ENCODE measurements at regions not wholly inside any gene's neighbourhood (a gene's known extent, or its start where the extent isn't known, plus 50 kb on each side); places are given as distances from the start of the nearest gene placed in this dataset.

DNA sequence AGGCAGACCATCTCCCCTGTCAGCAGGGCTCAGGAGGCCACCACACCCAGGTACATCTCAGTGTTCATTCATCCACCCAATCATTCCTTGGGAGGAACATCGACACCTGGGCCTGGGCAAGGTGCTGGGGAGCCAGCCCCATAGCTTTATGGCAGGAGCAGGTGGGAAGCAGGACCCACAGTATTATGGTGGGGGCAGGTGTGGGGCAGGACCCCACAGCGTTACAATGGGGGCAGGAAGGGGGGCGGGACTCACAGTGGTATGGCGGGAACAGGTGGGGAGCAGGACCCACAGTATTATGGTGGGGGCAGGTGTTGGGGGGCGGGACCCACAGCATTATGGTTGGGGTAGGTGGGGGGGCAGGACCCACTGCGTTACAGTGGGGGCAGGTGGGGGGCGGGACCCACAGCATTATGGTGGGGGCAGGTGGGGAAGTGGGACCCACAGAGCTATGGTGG is 128.9 kb upstream of the HS6ST1 start:
- Histone ChIP-seq H3K79me2 (ENCODE audit: low read length) (no peaks in the 10 kb centered on the region), H3K9ac (ENCODE audit: low read length) (no peak overlapping the region), H3F3A (ENCODE audit: low read length, unreplicated experiment) (no peaks in the 10 kb centered on the region), H4K20me1 (ENCODE audit: low read length) (no peaks in the 10 kb centered on the region), H3K4me1 (ENCODE audit: insufficient read depth, low read length) (no peaks in the 10 kb centered on the region), H3K4me3 (ENCODE audit: low read length) (no peak overlapping the region), H3K9me3 (ENCODE audit: low read length) (no peaks in the 10 kb centered on the region), H3K36me3 (ENCODE audit: low read depth, low read length) (no peaks in the 10 kb centered on the region), H3K27ac (ENCODE audit: low read length) (no peak overlapping the region), H3K4me2 (ENCODE audit: low read length) (no peak overlapping the region), H3K9me2 (replicated peaks; ENCODE audit: low read length) (no peaks in the 10 kb centered on the region), H2AFZ (ENCODE audit: low read length) (no peak overlapping the region), H3K27me3 (ENCODE audit: low read length) (peaks cover 6% of the 10 kb centered on the region; the same call in 1 of the 2 replicates)
- no TSS peak for BruUV-seq (replicated peaks)
- DNase-seq: no peak
- no peak for ATAC-seq
- TF ChIP-seq CTCF (conservative IDR thresholded peaks at IDR 0.05; ENCODE audit: low read depth, low read length): no peak
- no peak for TF ChIP-seq EZH2 (IDR thresholded peaks at IDR 0.05; ENCODE audit: low read length, unreplicated experiment)
- no peak for TF ChIP-seq EZH2phosphoT487 (IDR thresholded peaks at IDR 0.05; ENCODE audit: borderline replicate concordance, low read length)
- intact Hi-C loops (cut with micrococcal nuclease): no loop called here
- CTCF ChIA-PET: no interaction called here
- POLR2A ChIA-PET (ENCODE audit: unreplicated experiment): no interaction called here

DNA sequence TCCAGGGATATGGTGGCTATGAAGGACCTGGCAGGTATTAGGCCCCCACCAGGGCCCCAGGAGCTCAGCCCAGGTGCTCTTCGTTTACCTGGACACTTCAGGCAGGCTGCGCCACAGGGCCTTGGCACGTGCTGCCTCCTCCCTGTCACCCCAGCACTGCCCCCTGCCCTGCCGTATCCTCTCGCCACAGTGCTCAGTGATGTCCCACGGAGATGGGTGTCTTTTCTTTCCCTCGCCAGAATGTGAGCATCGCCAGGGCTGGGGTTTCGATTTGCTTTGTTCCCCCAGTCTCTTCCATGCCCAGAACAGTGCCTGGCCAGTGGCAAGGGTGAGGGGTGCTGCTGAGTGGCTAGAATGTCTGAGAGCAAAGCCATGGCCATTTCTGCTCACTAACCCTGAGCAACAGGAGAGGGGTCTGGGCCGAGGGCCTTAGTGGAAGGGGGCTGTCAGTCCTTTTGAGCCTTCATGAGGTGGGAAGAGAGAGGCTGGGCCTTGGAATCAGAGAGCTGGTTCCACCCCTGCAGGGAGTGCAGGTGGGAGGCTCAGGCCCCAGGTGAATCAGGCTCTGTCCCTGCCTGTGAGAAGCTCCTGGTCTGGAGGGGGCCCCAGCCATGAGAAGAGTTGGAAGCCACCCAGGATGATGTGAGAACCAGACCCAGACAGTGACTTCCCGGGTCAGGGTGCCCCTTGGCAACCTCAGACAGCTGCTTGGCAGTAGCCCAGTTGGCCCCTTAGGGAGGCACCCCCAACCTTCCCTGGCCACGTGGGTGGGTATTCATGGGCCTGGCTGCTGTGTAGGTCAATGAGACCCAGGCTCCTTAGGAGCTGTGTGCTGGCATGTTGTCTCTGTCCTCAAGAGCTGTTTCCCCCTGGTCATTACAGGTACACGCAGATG is 129.9 kb upstream of the HS6ST1 start:
- TF ChIP-seq EZH2phosphoT487 (IDR thresholded peaks at IDR 0.05; ENCODE audit: borderline replicate concordance, low read length): no peak
- no peak for TF ChIP-seq EZH2 (IDR thresholded peaks at IDR 0.05; ENCODE audit: low read length, unreplicated experiment)
- TF ChIP-seq CTCF (conservative IDR thresholded peaks at IDR 0.05; ENCODE audit: low read depth, low read length): no peak
- no TSS peak for BruUV-seq (replicated peaks)
- DNase-seq (no peak), ATAC-seq (no peak)
- H3K79me2 ChIP-seq (ENCODE audit: low read length): no peaks in the 10 kb centered on the region
- CTCF ChIA-PET: no interaction called here
- H2AFZ ChIP-seq (ENCODE audit: low read length): no peak overlapping the region
- H3F3A ChIP-seq (ENCODE audit: low read length, unreplicated experiment): no peaks in the 10 kb centered on the region
- no peak overlapping the region for H3K27ac ChIP-seq (ENCODE audit: low read length)
- H4K20me1 ChIP-seq (ENCODE audit: low read length): no peaks in the 10 kb centered on the region
- H3K36me3 ChIP-seq (ENCODE audit: low read depth, low read length): no peaks in the 10 kb centered on the region
- no peak overlapping the region for H3K4me3 ChIP-seq (ENCODE audit: low read length)
- H3K4me1 ChIP-seq (ENCODE audit: insufficient read depth, low read length): no peaks in the 10 kb centered on the region
- H3K9me3 ChIP-seq (ENCODE audit: low read length): no peaks in the 10 kb centered on the region
- H3K9ac ChIP-seq (ENCODE audit: low read length): no peak overlapping the region
- H3K27me3 ChIP-seq (ENCODE audit: low read length): no peaks in the 10 kb centered on the region; the same call in 1 of the 2 replicates
- H3K4me2 ChIP-seq (ENCODE audit: low read length): no peak overlapping the region
- POLR2A ChIA-PET (ENCODE audit: unreplicated experiment): no interaction called here
- H3K9me2 ChIP-seq (replicated peaks; ENCODE audit: low read length): no peaks in the 10 kb centered on the region
- intact Hi-C loops (cut with micrococcal nuclease): no loop called here
